ENCODE measurements at regions not wholly inside any gene's neighbourhood (a gene's known extent, or its start where the extent isn't known, plus 50 kb on each side); places are given as distances from the start of the nearest gene placed in this dataset.

DNA sequence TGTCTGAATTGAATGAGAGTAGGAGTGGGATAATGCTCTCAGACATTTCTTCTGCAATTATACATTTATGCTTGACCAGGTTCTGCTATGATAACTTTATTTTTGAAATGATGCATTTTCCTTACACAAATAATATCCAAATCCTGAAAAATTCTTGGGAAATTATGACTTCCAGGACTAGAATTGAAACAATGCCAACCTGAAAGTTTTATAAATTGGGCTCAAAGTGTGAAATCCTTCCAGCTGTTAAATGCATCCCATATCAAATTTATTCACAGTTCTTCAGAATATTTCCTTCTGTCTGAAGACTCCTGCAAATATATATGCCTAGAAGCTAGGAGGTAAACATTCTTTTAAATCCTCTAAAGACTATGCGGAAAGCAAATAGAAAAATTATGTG lies 155.7 kb upstream of the EYA4 start:
- peaks cover 9% of the 10 kb centered on the region for H3K27me3 Mint-ChIP-seq

DNA sequence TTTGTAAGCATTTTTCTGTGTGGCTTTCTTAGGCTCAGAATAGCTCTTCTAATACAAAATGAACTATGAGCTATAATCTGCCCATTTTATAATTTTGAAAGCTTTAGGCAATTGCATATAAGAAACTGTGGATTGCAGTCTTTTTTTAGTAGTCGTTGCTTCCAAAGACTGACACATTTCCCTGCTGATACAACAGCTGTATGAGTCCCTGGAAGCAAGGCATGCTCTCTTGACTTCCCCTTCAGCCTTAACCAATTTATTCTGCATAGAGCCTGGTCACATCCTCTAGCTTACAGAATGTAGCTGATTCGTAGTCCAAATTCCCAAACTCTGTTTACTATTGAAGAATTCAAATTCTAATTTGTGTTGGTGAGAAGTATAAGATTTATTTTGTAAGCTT lies 155.3 kb upstream of the EYA4 start:
- H3K79me2 ChIP-seq (ENCODE audit: control insufficient read depth, insufficient read depth, low read length): no peaks in the 10 kb centered on the region
- no peak overlapping the region for H3K27ac Mint-ChIP-seq
- CTCF ChIA-PET: no interaction called here
- H3K9me3 ChIP-seq (ENCODE audit: control extremely low read depth in 1 of 3, control insufficient read depth in 2 of 3, insufficient read depth in 1 of 3, low read length in 2 of 3): no peaks in the 10 kb centered on the region
- no peaks in the 10 kb centered on the region for H3K9me3 Mint-ChIP-seq (ENCODE audit: insufficient read depth)
- H3K4me2 ChIP-seq (replicated peaks; ENCODE audit: low read depth, low read length, poor library complexity, severe bottlenecking): no peak overlapping the region
- intact Hi-C loops (cut with micrococcal nuclease): no loop called here
- H3K4me3 ChIP-seq (ENCODE audit: control extremely low read depth in 1 of 5, extremely low read depth in 1 of 5, insufficient read depth in 1 of 5, low read depth in 2 of 5, low read length in 4 of 5): no peak overlapping the region
- H4K20me1 ChIP-seq (ENCODE audit: control insufficient read depth, insufficient read depth, low read length, poor library complexity, severe bottlenecking): no peaks in the 10 kb centered on the region
- TF ChIP-seq EZH2 (IDR thresholded peaks at IDR 0.05; ENCODE audit: borderline replicate concordance, insufficient read depth, low read depth, low read length, poor library complexity, severe bottlenecking): no peak
- TF ChIP-seq, protein P1, sequence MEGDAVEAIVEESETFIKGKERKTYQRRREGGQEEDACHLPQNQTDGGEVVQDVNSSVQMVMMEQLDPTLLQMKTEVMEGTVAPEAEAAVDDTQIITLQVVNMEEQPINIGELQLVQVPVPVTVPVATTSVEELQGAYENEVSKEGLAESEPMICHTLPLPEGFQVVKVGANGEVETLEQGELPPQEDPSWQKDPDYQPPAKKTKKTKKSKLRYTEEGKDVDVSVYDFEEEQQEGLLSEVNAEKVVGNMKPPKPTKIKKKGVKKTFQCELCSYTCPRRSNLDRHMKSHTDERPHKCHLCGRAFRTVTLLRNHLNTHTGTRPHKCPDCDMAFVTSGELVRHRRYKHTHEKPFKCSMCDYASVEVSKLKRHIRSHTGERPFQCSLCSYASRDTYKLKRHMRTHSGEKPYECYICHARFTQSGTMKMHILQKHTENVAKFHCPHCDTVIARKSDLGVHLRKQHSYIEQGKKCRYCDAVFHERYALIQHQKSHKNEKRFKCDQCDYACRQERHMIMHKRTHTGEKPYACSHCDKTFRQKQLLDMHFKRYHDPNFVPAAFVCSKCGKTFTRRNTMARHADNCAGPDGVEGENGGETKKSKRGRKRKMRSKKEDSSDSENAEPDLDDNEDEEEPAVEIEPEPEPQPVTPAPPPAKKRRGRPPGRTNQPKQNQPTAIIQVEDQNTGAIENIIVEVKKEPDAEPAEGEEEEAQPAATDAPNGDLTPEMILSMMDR (IDR thresholded peaks at IDR 0.05): no peak
- DNase-seq (no peak), ATAC-seq (ENCODE audit: low read depth) (no peak)
- no peak overlapping the region for H3K4me3 Mint-ChIP-seq
- peaks cover 9% of the 10 kb centered on the region for H3K27me3 Mint-ChIP-seq
- no peaks in the 10 kb centered on the region for H3K36me3 ChIP-seq (replicated peaks in 1 of 2; ENCODE audit: control extremely low read depth in 1 of 2, control insufficient read depth in 1 of 2, extremely low read depth in 1 of 2, insufficient read depth in 2 of 2, low read length in 1 of 2)
- WGBS (ENCODE audit: insufficient coverage): 20% methylated on average over 1 of the region's 2 CpGs
- H3K27ac ChIP-seq (ENCODE audit: low read length in 2 of 2): no peak overlapping the region
- no peak overlapping the region for H2AFZ ChIP-seq (ENCODE audit: insufficient read depth, low read depth, low read length, poor library complexity, severe bottlenecking)
- POLR2A ChIA-PET: no interaction called here
- H3K27me3 ChIP-seq (replicated peaks in 1 of 4; ENCODE audit: control extremely low read depth in 1 of 4, control insufficient read depth in 3 of 4, insufficient read depth in 4 of 4, low read length in 3 of 4): no peaks in the 10 kb centered on the region
- no peaks in the 10 kb centered on the region for H3K4me1 Mint-ChIP-seq
- no peak overlapping the region for H3K9ac ChIP-seq (ENCODE audit: low read length)
- no peaks in the 10 kb centered on the region for H3K4me1 ChIP-seq (ENCODE audit: control insufficient read depth in 2 of 2, insufficient read depth in 2 of 2, low read length in 2 of 2)

More for the DNA sequence above, 155.7 kb upstream of the EYA4 start:
- DNase-seq (no peak), ATAC-seq (ENCODE audit: low read depth) (no peak)
- Histone ChIP-seq H3K4me1 (ENCODE audit: control insufficient read depth in 2 of 2, insufficient read depth in 2 of 2, low read length in 2 of 2) (no peaks in the 10 kb centered on the region), H3K9me3 (ENCODE audit: control extremely low read depth in 1 of 3, control insufficient read depth in 2 of 3, insufficient read depth in 1 of 3, low read length in 2 of 3) (no peaks in the 10 kb centered on the region), H2AFZ (ENCODE audit: insufficient read depth, low read depth, low read length, poor library complexity, severe bottlenecking) (no peak overlapping the region), H3K27ac (ENCODE audit: low read length in 2 of 2) (no peak overlapping the region), H4K20me1 (ENCODE audit: control insufficient read depth, insufficient read depth, low read length, poor library complexity, severe bottlenecking) (no peaks in the 10 kb centered on the region), H3K27me3 (replicated peaks in 1 of 4; ENCODE audit: control extremely low read depth in 1 of 4, control insufficient read depth in 3 of 4, insufficient read depth in 4 of 4, low read length in 3 of 4) (no peaks in the 10 kb centered on the region), H3K4me3 (ENCODE audit: control extremely low read depth in 1 of 5, extremely low read depth in 1 of 5, insufficient read depth in 1 of 5, low read depth in 2 of 5, low read length in 4 of 5) (no peak overlapping the region), H3K4me2 (replicated peaks; ENCODE audit: low read depth, low read length, poor library complexity, severe bottlenecking) (no peak overlapping the region), H3K36me3 (replicated peaks in 1 of 2; ENCODE audit: control extremely low read depth in 1 of 2, control insufficient read depth in 1 of 2, extremely low read depth in 1 of 2, insufficient read depth in 2 of 2, low read length in 1 of 2) (no peaks in the 10 kb centered on the region), H3K79me2 (ENCODE audit: control insufficient read depth, insufficient read depth, low read length) (no peaks in the 10 kb centered on the region), H3K9ac (ENCODE audit: low read length) (no peak overlapping the region)
- Mint-ChIP-seq H3K4me3 (no peak overlapping the region), H3K4me1 (no peaks in the 10 kb centered on the region), H3K27ac (no peak overlapping the region), H3K9me3 (ENCODE audit: insufficient read depth) (no peaks in the 10 kb centered on the region)
- no CpG with 5 or more reads among the region's 1 CpG for WGBS (ENCODE audit: insufficient coverage)
- POLR2A ChIA-PET: no interaction called here
- CTCF ChIA-PET: no interaction called here
- no peak for TF ChIP-seq EZH2 (IDR thresholded peaks at IDR 0.05; ENCODE audit: borderline replicate concordance, insufficient read depth, low read depth, low read length, poor library complexity, severe bottlenecking)
- TF ChIP-seq, protein P1 (IDR thresholded peaks at IDR 0.05): no peak
- intact Hi-C loops (cut with micrococcal nuclease): no loop called here
